HG03442 (cell line): ENCODE measurements at regions not wholly inside any gene's neighbourhood (a gene's known extent, or its start where the extent isn't known, plus 50 kb on each side); places are given as distances from the start of the nearest gene placed in this dataset.

Experiments used
- ATAC-seq: cut with Tn5 transposase; IDR thresholded peaks from one replicate; pipeline ENCODE4 v1.9.1; 2021; ENCODE audit warnings: mild to moderate bottlenecking, moderate library complexity; ENCODE audit not compliant: unreplicated experiment

DNA sequence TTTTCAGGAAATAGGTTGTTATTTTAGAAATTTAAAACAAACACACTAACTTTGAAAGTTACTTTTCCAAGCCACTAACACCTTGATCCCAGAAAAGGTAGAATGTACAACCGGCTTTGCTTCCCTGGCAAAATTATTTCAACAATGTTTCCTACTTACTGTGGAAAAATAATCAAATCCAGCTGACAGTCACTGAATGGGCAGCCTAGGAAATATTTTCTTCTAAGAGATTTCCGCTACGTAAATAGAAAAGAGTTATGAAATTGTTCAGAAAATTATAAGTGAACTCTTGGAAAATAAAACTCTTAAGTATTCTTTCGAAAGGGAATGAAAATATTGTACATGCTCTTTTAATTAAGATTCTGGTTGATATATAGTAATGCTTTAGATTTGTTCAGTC, 195.7 kb downstream of the GASK1B start:
- no peak for ATAC-seq

DNA sequence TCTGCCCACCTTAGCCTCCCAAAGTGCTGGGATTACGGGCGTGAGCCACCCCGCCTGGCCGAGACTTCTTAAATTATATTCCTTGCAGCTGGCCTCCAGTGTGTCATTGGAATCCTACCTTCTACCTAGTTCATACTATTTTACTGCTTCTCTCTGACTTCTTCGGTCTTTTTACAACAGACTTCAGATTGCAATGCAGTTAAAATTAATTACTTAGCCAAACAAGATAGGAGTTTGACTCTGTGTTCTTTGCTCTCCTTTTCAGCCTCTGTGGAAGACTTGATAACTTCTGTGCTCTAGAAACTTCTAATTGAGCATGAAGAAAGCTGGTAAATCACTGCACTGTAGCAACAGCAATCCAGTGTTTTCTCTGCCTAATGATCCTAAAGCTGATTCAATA, 199.5 kb downstream of the GASK1B start:
- ATAC-seq, result no peak

DNA sequence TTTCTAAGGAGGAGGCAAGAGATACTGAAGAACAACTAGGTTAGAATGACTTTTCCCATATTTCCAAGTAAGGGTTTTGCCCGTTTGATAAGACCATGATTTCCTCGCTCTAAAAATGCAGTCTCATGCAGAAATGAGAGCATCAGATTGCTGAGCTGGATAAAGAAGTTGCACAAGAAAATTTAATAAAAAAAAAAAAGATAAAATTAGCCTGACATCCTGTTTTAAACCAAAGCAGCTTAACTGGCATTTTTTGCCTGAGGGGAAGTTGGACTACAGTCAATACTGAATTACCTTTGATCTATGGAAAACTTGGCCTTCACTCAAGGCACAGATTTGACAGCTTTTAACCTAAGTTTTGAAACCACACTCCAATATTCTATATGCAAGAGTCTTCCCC, 208.4 kb downstream of the GASK1B start:
- ATAC-seq, result no peak

DNA sequence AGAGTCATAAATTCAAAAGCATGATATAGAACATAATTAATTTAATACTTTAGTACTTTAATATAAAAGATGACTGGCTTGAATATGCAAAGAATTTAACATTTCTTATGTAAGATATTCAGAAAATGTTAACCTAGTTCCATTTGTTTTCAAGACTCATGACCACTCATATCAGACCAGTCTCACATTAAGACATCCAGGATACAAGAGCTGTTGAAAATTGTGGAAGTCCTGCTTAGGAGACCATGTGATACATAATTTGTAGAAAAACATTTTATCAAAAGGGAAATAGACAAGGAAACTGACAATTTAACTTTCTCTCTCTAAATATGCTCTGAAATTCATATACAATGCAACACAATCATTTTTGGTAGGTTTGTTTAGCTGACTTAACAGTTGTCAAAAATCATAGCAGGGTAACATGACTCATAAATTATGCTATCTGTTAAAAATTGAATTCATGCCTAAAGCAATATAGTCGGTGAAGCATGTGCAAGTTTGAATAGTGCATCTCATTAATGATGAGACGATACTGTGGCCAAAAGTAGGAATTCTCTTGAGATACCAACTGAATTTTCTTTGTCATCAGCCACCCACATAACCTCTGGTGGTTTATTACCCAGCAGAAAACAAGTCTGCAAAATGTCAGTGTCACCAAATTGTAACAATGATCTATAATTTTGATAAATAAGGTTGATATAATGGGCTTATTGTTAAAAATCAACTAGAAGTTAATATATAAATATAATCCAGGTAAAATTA, 211.4 kb downstream of the GASK1B start:
- ATAC-seq, result no peak

- no peak for ATAC-seq
Observed at GRCh38 chr4:157957905-157958304, 214.9 kb downstream of the GASK1B start.

- ATAC-seq, result no peak
Observed at GRCh38 chr4:157942017-157942416, 230.8 kb downstream of the GASK1B start.

DNA sequence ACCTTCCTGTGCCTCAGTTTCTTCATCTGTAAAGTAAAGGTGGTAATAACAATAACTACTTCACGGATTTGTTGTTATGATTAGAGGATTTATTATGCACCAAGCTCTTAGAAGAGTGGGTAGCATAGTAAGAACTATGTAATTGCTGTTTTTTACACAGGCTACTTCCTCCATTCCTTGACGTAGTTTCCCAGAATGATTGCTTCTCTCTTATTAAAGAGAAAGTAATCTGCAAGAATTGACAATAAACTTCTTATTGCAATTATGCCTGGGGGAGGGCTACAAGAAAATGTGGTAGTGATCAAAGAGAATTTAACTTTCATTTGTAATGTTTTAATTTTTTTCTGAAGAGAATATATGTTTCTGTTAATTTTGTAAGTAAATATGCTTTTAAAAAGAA, 238.7 kb downstream of the GASK1B start:
- ATAC-seq, result no peak

DNA sequence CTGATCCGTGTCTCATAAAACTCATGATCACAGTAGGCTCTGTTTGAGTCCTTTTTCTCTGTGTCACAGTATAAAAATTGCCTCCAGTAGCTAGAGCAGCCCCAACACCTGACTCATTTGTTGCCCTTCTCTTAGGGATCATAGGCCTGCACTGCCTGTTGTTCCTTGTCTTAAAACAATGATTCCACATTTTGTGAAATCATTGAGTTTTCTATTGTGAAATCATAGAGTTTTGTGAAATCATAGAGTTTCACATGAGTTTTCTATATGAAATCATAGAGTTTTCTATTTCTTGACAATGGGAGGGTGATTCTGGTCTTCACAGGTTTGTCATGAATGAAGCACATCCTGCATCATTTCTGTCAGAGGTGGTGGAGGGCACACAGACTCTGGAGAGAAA, 239.9 kb downstream of the GASK1B start:
- ATAC-seq, result no peak

DNA sequence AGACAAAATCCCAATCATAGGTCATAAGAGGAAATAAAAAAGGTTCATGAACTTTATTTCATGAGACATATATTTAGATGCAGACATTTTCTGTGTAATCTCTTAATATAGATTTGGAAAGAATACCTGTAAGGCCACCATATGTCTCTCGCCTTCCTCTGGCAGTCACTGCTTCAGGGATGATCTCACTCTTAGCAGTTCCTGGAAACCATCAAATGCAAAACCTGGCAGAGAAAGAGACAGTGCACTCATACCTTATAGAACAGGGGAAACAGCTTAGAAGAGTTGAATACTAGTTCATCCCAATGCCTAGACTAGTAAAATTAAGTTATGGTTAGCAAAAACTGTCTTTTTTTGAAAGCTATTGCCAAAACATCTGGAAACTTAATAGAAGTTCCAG, 243.3 kb downstream of the GASK1B start:
- ATAC-seq, result no peak

DNA sequence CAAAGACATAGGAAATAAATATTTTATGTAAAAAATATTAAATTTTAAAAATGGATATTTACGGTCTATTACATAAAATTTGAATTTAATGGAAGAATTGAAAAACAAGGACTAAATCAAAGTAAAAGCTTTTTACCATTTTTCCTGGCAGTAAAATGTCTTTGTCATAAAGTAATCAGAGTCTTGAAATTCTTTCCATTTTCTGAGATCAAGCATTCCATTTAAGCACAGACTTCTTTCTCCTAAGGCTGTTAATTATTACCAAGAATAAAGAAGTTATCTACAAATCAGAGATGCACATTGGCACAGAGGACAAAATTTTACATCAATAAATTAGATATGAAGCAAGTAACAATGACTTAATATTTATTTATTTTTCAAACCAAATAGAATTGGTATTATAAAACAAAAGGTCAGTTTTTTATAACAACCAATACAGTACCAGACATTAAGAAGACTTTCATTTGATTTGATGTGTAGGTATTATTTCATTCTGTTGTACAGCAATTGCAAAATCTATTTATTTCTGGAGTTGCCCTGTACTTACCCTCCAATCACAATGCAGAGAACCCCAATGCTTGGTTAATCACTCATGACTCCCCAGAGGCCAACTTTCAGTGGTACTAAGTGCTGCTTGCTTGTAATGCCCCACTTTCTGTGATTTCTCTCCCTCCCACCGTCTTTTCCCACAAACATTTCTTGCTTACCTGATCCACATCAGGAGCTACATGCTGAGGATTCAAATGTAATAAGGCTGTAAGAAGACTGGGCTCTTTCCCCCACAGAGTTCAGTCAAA, 254.6 kb downstream of the GASK1B start:
- no peak for ATAC-seq

DNA sequence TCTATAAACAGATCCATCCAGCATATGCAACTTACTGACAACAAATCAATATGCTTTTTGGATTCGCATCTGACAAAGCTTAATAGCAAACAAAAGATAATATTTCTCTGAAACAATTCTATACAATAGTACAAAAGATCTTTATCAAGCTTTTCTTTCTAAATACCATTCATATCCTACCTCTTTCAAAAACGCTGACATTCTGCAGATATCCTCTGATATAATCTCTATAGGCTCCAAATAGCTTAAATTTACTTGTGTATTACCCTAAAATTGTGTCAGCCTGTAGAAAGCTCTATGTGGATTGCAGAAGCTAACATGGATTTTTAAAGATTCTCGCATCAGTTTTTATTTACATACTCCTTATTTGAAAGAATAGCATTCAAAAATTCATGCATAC, 260.6 kb downstream of the GASK1B start:
- no peak for ATAC-seq

- ATAC-seq, result no peak
Observed at GRCh38 chr4:157911662-157912061, 261.2 kb downstream of the GASK1B start.

- ATAC-seq, result no peak
Observed at GRCh38 chr4:157908691-157909090, 264.1 kb downstream of the GASK1B start.

GRCh38 chr4:157908031-157908430, 264.8 kb downstream of the GASK1B start:
- no peak for ATAC-seq

DNA sequence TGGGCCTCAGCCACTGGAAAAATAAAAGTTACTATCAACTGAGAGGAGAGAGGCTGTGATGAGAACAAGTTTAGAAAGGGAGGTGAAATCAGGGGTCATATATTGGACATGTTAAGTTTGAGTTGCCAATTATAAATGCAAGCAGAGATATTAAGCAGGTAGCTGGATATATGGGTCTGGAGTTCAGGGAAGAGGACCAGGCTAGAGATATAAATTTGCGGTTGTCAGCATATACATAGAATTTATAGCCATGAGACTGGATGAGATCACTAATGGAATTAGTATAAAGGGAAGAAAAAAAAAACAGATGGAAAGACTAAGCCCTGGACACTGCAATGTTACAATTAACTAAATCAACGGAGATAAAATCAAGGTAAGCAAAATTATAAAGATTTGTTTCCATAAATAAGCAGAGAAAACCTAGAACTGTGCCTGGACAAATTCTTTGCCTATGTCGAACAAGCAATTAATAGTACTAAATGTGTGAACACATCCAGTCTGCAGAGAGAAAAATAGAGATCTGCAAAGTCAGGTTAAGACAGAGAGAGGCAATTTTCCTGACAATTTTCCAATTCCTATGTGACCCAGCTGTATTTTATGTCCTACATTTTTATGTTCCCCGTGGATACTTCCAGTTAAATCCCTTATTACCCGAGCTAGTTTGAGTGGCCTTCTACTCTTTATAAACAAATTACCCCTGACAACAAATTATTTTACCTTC, 265.4 kb downstream of the GASK1B start:
- ATAC-seq, result no peak

DNA sequence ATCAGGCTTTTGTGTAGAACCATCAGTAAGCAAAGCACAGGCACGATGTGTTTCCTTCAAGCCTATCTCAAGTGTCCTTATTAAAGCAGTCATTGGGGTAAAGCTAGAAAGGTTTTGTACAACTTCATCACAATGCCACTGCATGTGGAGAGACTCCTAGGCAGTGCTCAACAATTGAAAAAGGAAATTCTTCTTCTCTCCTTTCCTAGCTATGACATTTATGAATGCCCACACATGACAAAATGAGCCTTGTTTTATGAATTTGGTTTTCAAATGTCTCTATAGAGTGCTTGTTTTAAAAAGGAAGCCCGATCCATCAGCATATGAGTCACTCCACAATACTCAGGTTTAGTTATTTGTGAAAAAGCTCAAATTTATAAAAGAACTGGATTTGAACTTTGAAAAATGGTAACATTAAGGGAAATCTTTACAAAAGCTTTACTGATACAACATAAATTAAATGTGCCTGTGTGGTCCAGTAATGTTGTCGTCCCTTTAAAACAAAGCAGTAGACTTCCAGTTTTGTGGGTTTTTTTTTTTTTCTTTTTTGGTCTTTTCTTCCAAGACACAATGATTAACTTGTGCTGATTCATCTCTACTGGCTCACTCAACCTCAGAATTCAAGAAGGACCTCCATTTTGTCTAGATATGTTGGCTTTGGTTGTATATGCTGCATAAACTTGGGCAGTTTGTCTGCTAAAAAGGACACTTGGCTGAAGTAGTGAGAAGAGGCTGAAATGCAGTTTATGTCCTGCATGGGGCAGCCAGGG, 273.8 kb downstream of the GASK1B start:
- no peak for ATAC-seq

- no peak for ATAC-seq
Observed at GRCh38 chr4:157897855-157898370, 274.9 kb downstream of the GASK1B start.

DNA sequence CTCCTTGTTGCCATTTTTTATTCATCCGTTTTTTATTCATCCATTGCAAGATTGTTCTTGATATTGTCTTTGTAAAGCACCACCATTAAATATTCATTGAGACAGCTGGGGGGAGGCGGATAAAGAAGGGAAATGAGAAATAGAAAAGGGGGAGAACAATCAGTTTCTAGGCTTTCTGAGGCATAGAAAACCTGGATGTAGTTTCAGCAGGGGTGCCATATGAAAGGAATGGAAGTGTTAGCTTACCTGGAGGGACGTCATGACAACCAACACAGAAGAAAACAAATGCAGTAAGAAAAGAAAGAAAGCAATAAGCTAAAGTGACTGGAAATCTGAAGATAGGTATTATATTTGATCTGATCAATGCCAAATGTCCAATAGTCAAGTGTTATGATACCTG, 276.1 kb downstream of the GASK1B start:
- ATAC-seq, result no peak

- ATAC-seq, result no peak
Observed at GRCh38 chr4:157895205-157895604, 277.6 kb downstream of the GASK1B start.

- ATAC-seq, result no peak
Observed at GRCh38 chr4:157889788-157890187, 283.0 kb downstream of the GASK1B start.

DNA sequence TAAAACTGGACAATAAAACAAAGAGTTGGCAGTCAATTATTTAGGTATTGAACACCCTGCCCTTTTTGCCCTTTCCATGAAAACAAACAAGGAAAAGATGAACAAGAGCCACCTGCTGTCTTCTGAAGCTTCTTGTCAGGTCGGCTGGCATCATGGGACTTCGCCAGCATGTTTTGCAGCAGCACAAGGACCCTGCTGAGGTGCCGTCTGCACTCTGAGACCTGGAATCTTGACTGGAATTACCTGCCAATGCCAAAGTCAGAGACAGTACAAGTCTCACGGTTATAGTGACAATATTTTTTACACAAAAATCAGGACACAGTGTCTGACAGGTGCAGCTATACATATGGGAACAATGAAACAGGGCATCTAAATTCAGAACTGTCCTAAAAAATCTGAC, 284.5 kb downstream of the GASK1B start:
- ATAC-seq, result no peak
